Fibroblast of lung (primary cell): ENCODE measurements at regions not wholly inside any gene's neighbourhood (a gene's known extent, or its start where the extent isn't known, plus 50 kb on each side); places are given as distances from the start of the nearest gene placed in this dataset.

Experiments used
- EZH2 ChIP-seq: IDR thresholded peaks from 2 replicates; pipeline ENCODE4 v1.5.1; 2012; ENCODE audit warnings: low read length, control low read depth, mild to moderate bottlenecking; ENCODE audit errors: missing control alignments
- TF ChIP-seq, protein P1 (sequence below), 2 donors: IDR thresholded peaks in 1 of 2; conservative IDR thresholded peaks in 1 of 2; 1 replicate in 1 of 2; 2 replicates in 1 of 2; pipeline ENCODE4 v1.5.1; 2011 to 2012; ENCODE audit warnings: low read length in 2 of 2, control low read depth in 1 of 2, inconsistent platforms in 1 of 2, low read depth in 1 of 2, mild to moderate bottlenecking in 1 of 2

DNA sequence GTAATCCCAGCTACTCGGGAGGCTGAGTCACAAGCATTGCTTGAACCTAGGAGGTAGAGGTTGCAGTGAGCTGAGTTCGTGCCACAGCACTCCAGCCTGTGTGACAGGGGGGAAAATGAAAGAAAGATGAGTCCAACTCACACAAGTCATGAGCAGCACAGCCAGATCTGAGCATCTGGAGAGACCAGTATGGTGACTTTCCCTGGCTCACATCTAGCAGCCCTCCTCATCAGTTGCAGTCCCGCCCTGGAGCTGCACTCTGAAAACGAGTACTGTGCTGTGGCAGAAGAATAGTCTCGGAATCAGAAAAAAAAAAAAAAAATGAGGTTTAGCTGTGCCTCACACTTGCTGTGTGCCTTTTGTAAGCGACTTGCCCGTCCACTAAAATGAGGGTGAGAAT is 74.4 kb upstream of the TRIB2 start:
- TF ChIP-seq, protein P1, sequence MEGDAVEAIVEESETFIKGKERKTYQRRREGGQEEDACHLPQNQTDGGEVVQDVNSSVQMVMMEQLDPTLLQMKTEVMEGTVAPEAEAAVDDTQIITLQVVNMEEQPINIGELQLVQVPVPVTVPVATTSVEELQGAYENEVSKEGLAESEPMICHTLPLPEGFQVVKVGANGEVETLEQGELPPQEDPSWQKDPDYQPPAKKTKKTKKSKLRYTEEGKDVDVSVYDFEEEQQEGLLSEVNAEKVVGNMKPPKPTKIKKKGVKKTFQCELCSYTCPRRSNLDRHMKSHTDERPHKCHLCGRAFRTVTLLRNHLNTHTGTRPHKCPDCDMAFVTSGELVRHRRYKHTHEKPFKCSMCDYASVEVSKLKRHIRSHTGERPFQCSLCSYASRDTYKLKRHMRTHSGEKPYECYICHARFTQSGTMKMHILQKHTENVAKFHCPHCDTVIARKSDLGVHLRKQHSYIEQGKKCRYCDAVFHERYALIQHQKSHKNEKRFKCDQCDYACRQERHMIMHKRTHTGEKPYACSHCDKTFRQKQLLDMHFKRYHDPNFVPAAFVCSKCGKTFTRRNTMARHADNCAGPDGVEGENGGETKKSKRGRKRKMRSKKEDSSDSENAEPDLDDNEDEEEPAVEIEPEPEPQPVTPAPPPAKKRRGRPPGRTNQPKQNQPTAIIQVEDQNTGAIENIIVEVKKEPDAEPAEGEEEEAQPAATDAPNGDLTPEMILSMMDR (conservative IDR thresholded peaks at IDR 0.05 in 1 of 2, IDR thresholded peaks at IDR 0.05 in 1 of 2; ENCODE audit: low read depth in 1 of 2, low read length in 2 of 2), result no peak
- TF ChIP-seq EZH2, result no peak
